HEK293T (cell line): ENCODE measurements at regions not wholly inside any gene's neighbourhood (a gene's known extent, or its start where the extent isn't known, plus 50 kb on each side); places are given as distances from the start of the nearest gene placed in this dataset.

Source experiments
- BHLHE40 ChIP-seq: fragments of 450-650 bp; IDR thresholded peaks from 2 replicates; pipeline ENCODE4 v1.6.1; 2016; ENCODE audit warnings: mild to moderate bottlenecking, moderate library complexity, borderline replicate concordance
- CTBP1 ChIP-seq: fragments of 450-650 bp; IDR thresholded peaks from 2 replicates; pipeline ENCODE4 v1.6.1; 2016; ENCODE audit warnings: borderline replicate concordance
- FOXA1 ChIP-seq: fragments of 450-650 bp; IDR thresholded peaks from 2 replicates; pipeline ENCODE4 v1.6.1; 2016; ENCODE audit warnings: mild to moderate bottlenecking
- FOXK2 ChIP-seq: fragments of 450-650 bp; IDR thresholded peaks from 2 replicates; pipeline ENCODE4 v1.6.1; 2016; ENCODE audit warnings: mild to moderate bottlenecking
- FOXM1 ChIP-seq: fragments of 450-650 bp; IDR thresholded peaks from 2 replicates; pipeline ENCODE4 v1.6.1; 2017; ENCODE audit warnings: mild to moderate bottlenecking, borderline replicate concordance
- HDGF ChIP-seq: fragments of 450-650 bp; IDR thresholded peaks from 2 replicates; pipeline ENCODE4 v1.6.1; 2017; ENCODE audit warnings: antibody characterized with exemption, borderline replicate concordance
- SP1 ChIP-seq: fragments of 450-650 bp; IDR thresholded peaks from 2 replicates; pipeline ENCODE4 v1.6.1; 2017
- SUZ12 ChIP-seq: fragments of 450-650 bp; IDR thresholded peaks from 2 replicates; pipeline ENCODE4 v1.6.1; 2016; ENCODE audit warnings: mild to moderate bottlenecking
- TF ChIP-seq, protein P1 (sequence below): fragments of 450-650 bp; IDR thresholded peaks from 2 replicates; pipeline ENCODE4 v1.6.1; 2016

DNA sequence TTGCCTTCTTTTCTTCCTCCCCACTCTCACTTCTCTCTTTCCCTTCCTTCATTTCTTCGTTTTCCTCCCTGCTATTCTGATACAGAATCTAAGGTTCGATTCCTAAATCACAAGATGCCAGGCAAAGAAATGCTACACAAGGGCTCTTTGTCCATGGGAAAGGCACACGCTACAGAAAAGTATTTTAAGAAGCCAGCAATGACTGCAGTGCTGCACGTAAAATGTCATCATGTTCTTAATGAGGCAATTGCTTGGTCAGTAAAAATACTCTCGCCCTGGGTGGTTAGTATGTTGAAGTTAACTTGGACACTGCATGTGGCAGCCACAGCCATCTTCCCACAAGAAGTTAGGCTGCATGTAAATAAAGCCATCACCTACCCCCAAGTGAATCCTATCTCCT is 178.4 kb downstream of the DHX15 start:
- no peak for TF ChIP-seq HDGF
- no peak for TF ChIP-seq FOXM1
- TF ChIP-seq SUZ12 = no peak
- TF ChIP-seq FOXK2 = no peak
- no peak for TF ChIP-seq FOXA1
- no peak for TF ChIP-seq SP1
- TF ChIP-seq BHLHE40 = no peak
- no peak for TF ChIP-seq CTBP1
- TF ChIP-seq, protein P1, sequence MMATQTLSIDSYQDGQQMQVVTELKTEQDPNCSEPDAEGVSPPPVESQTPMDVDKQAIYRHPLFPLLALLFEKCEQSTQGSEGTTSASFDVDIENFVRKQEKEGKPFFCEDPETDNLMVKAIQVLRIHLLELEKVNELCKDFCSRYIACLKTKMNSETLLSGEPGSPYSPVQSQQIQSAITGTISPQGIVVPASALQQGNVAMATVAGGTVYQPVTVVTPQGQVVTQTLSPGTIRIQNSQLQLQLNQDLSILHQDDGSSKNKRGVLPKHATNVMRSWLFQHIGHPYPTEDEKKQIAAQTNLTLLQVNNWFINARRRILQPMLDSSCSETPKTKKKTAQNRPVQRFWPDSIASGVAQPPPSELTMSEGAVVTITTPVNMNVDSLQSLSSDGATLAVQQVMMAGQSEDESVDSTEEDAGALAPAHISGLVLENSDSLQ = no peak
